Loucy (cell line): ENCODE measurements at regions not wholly inside any gene's neighbourhood (a gene's known extent, or its start where the extent isn't known, plus 50 kb on each side); places are given as distances from the start of the nearest gene placed in this dataset.

Experiments used
- EZH2phosphoT487 ChIP-seq: fragments of 200-600 bp; IDR thresholded peaks from 2 replicates; pipeline ENCODE4 v1.6.1; 2018; ENCODE audit warnings: antibody characterized with exemption, mild to moderate bottlenecking, moderate library complexity, borderline replicate concordance
- TF ChIP-seq, protein P1 (sequence below): fragments of 200-600 bp; sonication (generic); conservative IDR thresholded peaks from 2 replicates; pipeline ENCODE4 v1.5.1; 2014; ENCODE audit warnings: mild to moderate bottlenecking, antibody characterized with exemption, low read length

GRCh38 chrX:96379951-96380350 is 304.7 kb upstream of the DIAPH2 start:
- TF ChIP-seq, protein P1, sequence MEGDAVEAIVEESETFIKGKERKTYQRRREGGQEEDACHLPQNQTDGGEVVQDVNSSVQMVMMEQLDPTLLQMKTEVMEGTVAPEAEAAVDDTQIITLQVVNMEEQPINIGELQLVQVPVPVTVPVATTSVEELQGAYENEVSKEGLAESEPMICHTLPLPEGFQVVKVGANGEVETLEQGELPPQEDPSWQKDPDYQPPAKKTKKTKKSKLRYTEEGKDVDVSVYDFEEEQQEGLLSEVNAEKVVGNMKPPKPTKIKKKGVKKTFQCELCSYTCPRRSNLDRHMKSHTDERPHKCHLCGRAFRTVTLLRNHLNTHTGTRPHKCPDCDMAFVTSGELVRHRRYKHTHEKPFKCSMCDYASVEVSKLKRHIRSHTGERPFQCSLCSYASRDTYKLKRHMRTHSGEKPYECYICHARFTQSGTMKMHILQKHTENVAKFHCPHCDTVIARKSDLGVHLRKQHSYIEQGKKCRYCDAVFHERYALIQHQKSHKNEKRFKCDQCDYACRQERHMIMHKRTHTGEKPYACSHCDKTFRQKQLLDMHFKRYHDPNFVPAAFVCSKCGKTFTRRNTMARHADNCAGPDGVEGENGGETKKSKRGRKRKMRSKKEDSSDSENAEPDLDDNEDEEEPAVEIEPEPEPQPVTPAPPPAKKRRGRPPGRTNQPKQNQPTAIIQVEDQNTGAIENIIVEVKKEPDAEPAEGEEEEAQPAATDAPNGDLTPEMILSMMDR: no peak
- TF ChIP-seq EZH2phosphoT487: no peak
